HG03565 (cell line): ENCODE measurements at regions not wholly inside any gene's neighbourhood (a gene's known extent, or its start where the extent isn't known, plus 50 kb on each side); places are given as distances from the start of the nearest gene placed in this dataset.

Experiments
- ATAC-seq: cut with Tn5 transposase; IDR thresholded peaks from one replicate; pipeline ENCODE4 v1.9.1; 2021; ENCODE audit warnings: mild to moderate bottlenecking, moderate library complexity; ENCODE audit not compliant: unreplicated experiment

GRCh38 chr3:127105587-127105986, 87.3 kb upstream of the PRR23E start:
- ATAC-seq, result no peak

- no peak for ATAC-seq
These were observed 86.9 kb upstream of the PRR23E start for GRCh38 chr3:127106053-127106452.

GRCh38 chr3:127106456-127106855, 86.5 kb upstream of the PRR23E start:
- ATAC-seq, result no peak

GRCh38 chr3:127107002-127107401, 85.9 kb upstream of the PRR23E start:
- no peak for ATAC-seq

- no peak for ATAC-seq
These were observed 85.2 kb upstream of the PRR23E start for GRCh38 chr3:127107491-127108375.

GRCh38 chr3:127108796-127109195, 84.1 kb upstream of the PRR23E start:
- ATAC-seq, result no peak

- ATAC-seq, result no peak
These were observed 81.8 kb upstream of the PRR23E start for GRCh38 chr3:127110982-127111693.

GRCh38 chr3:127112796-127113570, 79.9 kb upstream of the PRR23E start:
- no peak for ATAC-seq

GRCh38 chr3:127113571-127113891, 79.4 kb upstream of the PRR23E start:
- no peak for ATAC-seq

GRCh38 chr3:127114337-127115070, 78.4 kb upstream of the PRR23E start:
- no peak for ATAC-seq

- no peak for ATAC-seq
These were observed 77.1 kb upstream of the PRR23E start for GRCh38 chr3:127115691-127116351.

GRCh38 chr3:127118366-127118765, 74.6 kb upstream of the PRR23E start:
- ATAC-seq, result no peak

- ATAC-seq, result no peak
These were observed 73.1 kb upstream of the PRR23E start for GRCh38 chr3:127119693-127120464.

- no peak for ATAC-seq
These were observed 71.9 kb upstream of the PRR23E start for GRCh38 chr3:127120851-127121647.

GRCh38 chr3:127121885-127122284, 71.0 kb upstream of the PRR23E start:
- no peak for ATAC-seq

- no peak for ATAC-seq
These were observed 69.4 kb upstream of the PRR23E start for GRCh38 chr3:127123533-127123932.

GRCh38 chr3:127124120-127124519, 68.8 kb upstream of the PRR23E start:
- ATAC-seq, result no peak

GRCh38 chr3:127131424-127132170, 61.3 kb upstream of the PRR23E start:
- no peak for ATAC-seq
